ENCODE measurements at regions not wholly inside any gene's neighbourhood (a gene's known extent, or its start where the extent isn't known, plus 50 kb on each side); places are given as distances from the start of the nearest gene placed in this dataset.

GRCh38 chr16:49970797-49971431 lies 54.1 kb upstream of the CNEP1R1 start:
- DNase-seq (ENCODE audit: low read depth): no peak
- no peak overlapping the region for H3K4me3 ChIP-seq (ENCODE audit: low read depth, low read length)

GRCh38 chr16:49972280-49972679 lies 52.7 kb upstream of the CNEP1R1 start:
- DNase-seq (ENCODE audit: low read depth): no peak
- no peak overlapping the region for H3K4me3 ChIP-seq (ENCODE audit: low read depth, low read length)

- DNase-seq (ENCODE audit: low read depth): no peak
- no peak overlapping the region for H3K4me3 ChIP-seq (ENCODE audit: low read depth, low read length)
Measured at GRCh38 chr16:49972961-49973360, 52.1 kb upstream of the CNEP1R1 start.

Measured in skeletal muscle cell (primary cell).